ENCODE measurements at regions not wholly inside any gene's neighbourhood (a gene's known extent, or its start where the extent isn't known, plus 50 kb on each side); places are given as distances from the start of the nearest gene placed in this dataset.
A peak's percentile ranks its signal among the peaks of the same experiment; 100 is the strongest.

DNA sequence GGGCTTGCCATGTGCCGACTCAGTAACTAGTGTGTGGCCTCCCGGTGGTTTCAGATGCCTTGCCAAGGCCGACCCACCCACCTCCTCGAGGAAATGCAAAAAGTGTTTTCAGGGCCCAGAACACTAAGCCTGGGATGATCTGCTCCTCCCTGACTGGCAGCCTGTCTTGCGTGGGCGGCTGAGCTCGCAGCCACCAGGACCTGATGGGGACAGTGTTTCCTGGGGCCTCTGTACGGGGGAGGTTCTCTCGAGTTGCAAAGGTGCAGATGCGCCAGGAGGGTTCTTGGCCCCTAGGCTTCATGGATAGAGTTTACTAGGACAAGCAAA lies 85.2 kb downstream of the GLI2 start:
- Histone ChIP-seq H2AFZ (ENCODE audit: low read depth, low read length) (peak overlapping the region; percentile 15), H3K4me1 (ENCODE audit: insufficient read depth, low read length) (peaks cover 42% of the 10 kb centered on the region), H4K20me1 (ENCODE audit: insufficient read depth, low read length) (peaks cover 54% of the 10 kb centered on the region), H3K4me2 (ENCODE audit: low read length) (peak overlapping the region; percentile 80), H3K36me3 (ENCODE audit: insufficient read depth, low read length) (no peaks in the 10 kb centered on the region), H3K9ac (ENCODE audit: low read length) (peak overlapping the region; percentile 75), H3K79me2 (ENCODE audit: insufficient read depth, low read length) (peaks cover 55% of the 10 kb centered on the region), H3K27ac (ENCODE audit: low read depth, low read length) (peak overlapping the region; percentile 80), H3K4me3 (ENCODE audit: insufficient read depth, low read depth, low read length) (peak overlapping the region; percentile 36), H3K9me3 (ENCODE audit: insufficient read depth, low read depth, low read length) (no peaks in the 10 kb centered on the region), H3K27me3 (ENCODE audit: insufficient read depth, low read length) (no peaks in the 10 kb centered on the region)
- Mint-ChIP-seq H3K36me3 (ENCODE audit: low read depth, unreplicated experiment) (peaks cover 8% of the 10 kb centered on the region), H3K27ac (ENCODE audit: unreplicated experiment) (peak overlapping the region; percentile 81), H3K4me1 (ENCODE audit: low read depth, unreplicated experiment) (peaks cover 38% of the 10 kb centered on the region), H3K27me3 (ENCODE audit: low read depth, unreplicated experiment) (no peaks in the 10 kb centered on the region), H3K4me3 (ENCODE audit: unreplicated experiment) (peak overlapping the region; percentile 64), H3K9me3 (ENCODE audit: unreplicated experiment) (no peaks in the 10 kb centered on the region)
- FAIRE-seq, result peak; percentile 56
- peak; percentile 80 for DNase-seq (ENCODE audit: low read depth)
- TF ChIP-seq, protein P1, sequence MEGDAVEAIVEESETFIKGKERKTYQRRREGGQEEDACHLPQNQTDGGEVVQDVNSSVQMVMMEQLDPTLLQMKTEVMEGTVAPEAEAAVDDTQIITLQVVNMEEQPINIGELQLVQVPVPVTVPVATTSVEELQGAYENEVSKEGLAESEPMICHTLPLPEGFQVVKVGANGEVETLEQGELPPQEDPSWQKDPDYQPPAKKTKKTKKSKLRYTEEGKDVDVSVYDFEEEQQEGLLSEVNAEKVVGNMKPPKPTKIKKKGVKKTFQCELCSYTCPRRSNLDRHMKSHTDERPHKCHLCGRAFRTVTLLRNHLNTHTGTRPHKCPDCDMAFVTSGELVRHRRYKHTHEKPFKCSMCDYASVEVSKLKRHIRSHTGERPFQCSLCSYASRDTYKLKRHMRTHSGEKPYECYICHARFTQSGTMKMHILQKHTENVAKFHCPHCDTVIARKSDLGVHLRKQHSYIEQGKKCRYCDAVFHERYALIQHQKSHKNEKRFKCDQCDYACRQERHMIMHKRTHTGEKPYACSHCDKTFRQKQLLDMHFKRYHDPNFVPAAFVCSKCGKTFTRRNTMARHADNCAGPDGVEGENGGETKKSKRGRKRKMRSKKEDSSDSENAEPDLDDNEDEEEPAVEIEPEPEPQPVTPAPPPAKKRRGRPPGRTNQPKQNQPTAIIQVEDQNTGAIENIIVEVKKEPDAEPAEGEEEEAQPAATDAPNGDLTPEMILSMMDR (IDR thresholded peaks at IDR 0.05; ENCODE audit: insufficient read depth, low read depth, low read length), result no peak
- no peak for TF ChIP-seq EZH2 (IDR thresholded peaks at IDR 0.05; ENCODE audit: insufficient read depth, low read length)

DNA sequence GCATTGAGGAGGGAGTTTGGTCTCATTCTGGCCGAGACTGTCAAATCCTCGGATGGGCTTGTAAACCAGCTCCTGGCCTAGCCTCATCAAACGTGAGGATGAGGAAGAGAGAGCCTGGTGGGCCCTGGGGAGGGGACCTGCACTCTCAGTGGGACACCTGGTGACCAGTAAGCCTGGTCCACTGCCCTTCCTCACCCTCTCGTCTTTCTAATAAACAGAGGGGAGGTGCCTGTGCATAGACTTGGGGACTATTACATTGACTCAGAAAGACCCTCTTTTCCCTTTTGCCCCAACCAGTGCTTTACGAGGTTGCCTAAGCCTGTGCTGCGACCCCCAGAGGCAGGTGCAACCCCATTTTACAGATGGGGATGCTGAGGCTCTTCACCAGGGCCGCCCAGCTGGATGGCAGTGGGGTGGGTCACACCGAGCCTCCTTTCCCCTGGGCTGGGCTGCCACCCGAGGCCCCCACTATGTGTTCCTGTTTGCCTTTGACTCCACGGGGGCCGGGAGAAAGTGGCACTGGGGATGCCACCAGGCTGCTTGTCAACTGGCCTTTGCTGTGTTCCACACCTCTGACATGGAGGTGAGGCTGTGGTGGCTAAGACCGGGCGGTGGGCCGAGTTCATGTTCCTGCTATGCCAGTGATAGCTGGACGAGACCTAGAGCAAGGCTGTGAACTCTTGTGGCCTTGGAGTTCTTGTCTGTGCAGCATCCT lies 85.9 kb downstream of the GLI2 start:
- H3K27ac Mint-ChIP-seq (ENCODE audit: unreplicated experiment), result no peak overlapping the region
- TF ChIP-seq EZH2 (IDR thresholded peaks at IDR 0.05; ENCODE audit: insufficient read depth, low read length), result no peak
- TF ChIP-seq, protein P1 (IDR thresholded peaks at IDR 0.05; ENCODE audit: insufficient read depth, low read depth, low read length), result no peak
- Histone ChIP-seq H3K27ac (ENCODE audit: low read depth, low read length) (no peak overlapping the region), H3K9ac (ENCODE audit: low read length) (peak overlapping the region; percentile 75), H3K9me3 (ENCODE audit: insufficient read depth, low read depth, low read length) (no peaks in the 10 kb centered on the region), H3K27me3 (ENCODE audit: insufficient read depth, low read length) (no peaks in the 10 kb centered on the region), H3K4me2 (ENCODE audit: low read length) (peak overlapping the region; percentile 80), H2AFZ (ENCODE audit: low read depth, low read length) (no peak overlapping the region), H3K79me2 (ENCODE audit: insufficient read depth, low read length) (peaks cover 60% of the 10 kb centered on the region), H3K4me3 (ENCODE audit: insufficient read depth, low read depth, low read length) (no peak overlapping the region), H3K4me1 (ENCODE audit: insufficient read depth, low read length) (peaks cover 49% of the 10 kb centered on the region), H4K20me1 (ENCODE audit: insufficient read depth, low read length) (peaks cover 60% of the 10 kb centered on the region), H3K36me3 (ENCODE audit: insufficient read depth, low read length) (no peaks in the 10 kb centered on the region)
- peaks cover 40% of the 10 kb centered on the region for H3K4me1 Mint-ChIP-seq (ENCODE audit: low read depth, unreplicated experiment)
- no peaks in the 10 kb centered on the region for H3K27me3 Mint-ChIP-seq (ENCODE audit: low read depth, unreplicated experiment)
- no peaks in the 10 kb centered on the region for H3K9me3 Mint-ChIP-seq (ENCODE audit: unreplicated experiment)
- peaks cover 8% of the 10 kb centered on the region for H3K36me3 Mint-ChIP-seq (ENCODE audit: low read depth, unreplicated experiment)
- FAIRE-seq (peak; percentile 13), DNase-seq (ENCODE audit: low read depth) (no peak)
- no peak overlapping the region for H3K4me3 Mint-ChIP-seq (ENCODE audit: unreplicated experiment)

DNA sequence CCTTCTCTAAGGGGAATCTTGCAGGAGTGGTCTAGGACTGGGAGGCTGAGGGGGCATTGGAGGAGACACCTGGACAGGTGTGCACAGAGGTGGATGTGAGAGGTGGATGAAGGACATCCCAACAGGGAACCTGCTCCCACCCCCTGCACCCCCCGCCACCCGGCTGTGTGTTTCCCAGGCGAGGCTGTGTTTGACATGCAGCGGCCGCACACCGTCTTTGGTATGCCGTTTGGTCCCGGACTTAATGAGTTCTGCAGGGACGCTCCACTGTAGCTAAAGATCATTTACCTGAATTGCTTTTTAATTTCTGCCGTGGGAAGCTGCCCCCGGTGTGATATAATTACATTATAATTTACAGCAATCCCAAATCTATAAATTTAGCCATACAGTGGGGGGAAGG lies 87.3 kb downstream of the GLI2 start:
- no peaks in the 10 kb centered on the region for H3K9me3 Mint-ChIP-seq (ENCODE audit: unreplicated experiment)
- Histone ChIP-seq H3K4me1 (ENCODE audit: insufficient read depth, low read length) (peaks cover 53% of the 10 kb centered on the region), H3K4me2 (ENCODE audit: low read length) (no peak overlapping the region), H3K27ac (ENCODE audit: low read depth, low read length) (no peak overlapping the region), H3K9ac (ENCODE audit: low read length) (no peak overlapping the region), H2AFZ (ENCODE audit: low read depth, low read length) (no peak overlapping the region), H3K27me3 (ENCODE audit: insufficient read depth, low read length) (no peaks in the 10 kb centered on the region), H3K4me3 (ENCODE audit: insufficient read depth, low read depth, low read length) (no peak overlapping the region), H3K36me3 (ENCODE audit: insufficient read depth, low read length) (no peaks in the 10 kb centered on the region), H3K9me3 (ENCODE audit: insufficient read depth, low read depth, low read length) (no peaks in the 10 kb centered on the region), H4K20me1 (ENCODE audit: insufficient read depth, low read length) (peaks cover 73% of the 10 kb centered on the region), H3K79me2 (ENCODE audit: insufficient read depth, low read length) (peaks cover 70% of the 10 kb centered on the region)
- peaks cover 38% of the 10 kb centered on the region for H3K4me1 Mint-ChIP-seq (ENCODE audit: low read depth, unreplicated experiment)
- TF ChIP-seq, protein P1 (IDR thresholded peaks at IDR 0.05; ENCODE audit: insufficient read depth, low read depth, low read length), result no peak
- no peak for TF ChIP-seq EZH2 (IDR thresholded peaks at IDR 0.05; ENCODE audit: insufficient read depth, low read length)
- H3K4me3 Mint-ChIP-seq (ENCODE audit: unreplicated experiment), result no peak overlapping the region
- DNase-seq (ENCODE audit: low read depth) (no peak), FAIRE-seq (no peak)
- peaks cover 5% of the 10 kb centered on the region for H3K36me3 Mint-ChIP-seq (ENCODE audit: low read depth, unreplicated experiment)
- no peak overlapping the region for H3K27ac Mint-ChIP-seq (ENCODE audit: unreplicated experiment)
- H3K27me3 Mint-ChIP-seq (ENCODE audit: low read depth, unreplicated experiment), result no peaks in the 10 kb centered on the region
